HG03103 (cell line): ENCODE measurements at regions not wholly inside any gene's neighbourhood (a gene's known extent, or its start where the extent isn't known, plus 50 kb on each side); places are given as distances from the start of the nearest gene placed in this dataset.
"Not testable (repeated sequence)": the region's sequence is repeated elsewhere in the genome, so short reads cannot be mapped to it uniquely, and the experiment has no call there.

ENCODE experiments used
- ATAC-seq: cut with Tn5 transposase; IDR thresholded peaks from one replicate; pipeline ENCODE4 v1.9.1; 2021; ENCODE audit warnings: low read depth; ENCODE audit not compliant: unreplicated experiment

DNA sequence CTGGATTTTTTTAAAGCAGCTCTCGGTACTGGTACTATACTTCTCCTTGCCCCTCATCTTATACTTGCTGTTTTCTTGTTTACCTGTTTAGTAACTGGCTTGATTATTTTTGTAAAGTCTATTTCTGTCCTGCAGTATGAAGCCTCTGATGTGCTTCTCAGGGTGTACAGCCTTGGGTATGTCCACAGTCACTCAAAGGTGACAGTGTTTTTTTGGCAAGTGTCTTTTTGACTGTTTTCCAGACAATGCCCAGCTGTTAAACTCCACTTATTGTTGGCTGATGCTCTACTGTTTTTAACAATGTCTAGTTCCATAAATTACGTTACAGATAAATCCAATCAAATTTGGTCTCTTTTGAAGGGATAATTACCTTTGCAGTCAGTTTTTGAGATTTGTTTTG, 475.2 kb downstream of the JRKL start:
- ATAC-seq, result no peak

DNA sequence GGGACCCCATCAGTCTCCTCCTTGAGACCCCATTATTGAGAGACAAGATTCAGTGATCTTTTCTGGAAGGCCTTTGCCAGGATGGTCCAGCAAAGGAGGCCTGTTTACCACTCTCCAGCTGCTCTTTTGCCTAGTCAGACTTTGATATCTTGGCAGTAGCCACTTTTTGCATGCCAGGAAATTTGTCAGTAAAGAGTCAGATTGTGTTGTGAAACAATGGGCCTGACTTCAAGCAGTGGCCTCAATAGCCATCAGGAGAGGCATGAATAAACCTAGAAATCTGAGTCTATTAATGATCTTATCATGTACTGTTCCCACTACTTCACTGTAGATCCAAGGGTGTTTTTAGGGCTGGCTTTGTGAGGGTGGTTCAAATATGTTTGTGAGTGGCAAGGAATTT, 479.4 kb downstream of the JRKL start:
- no peak for ATAC-seq

DNA sequence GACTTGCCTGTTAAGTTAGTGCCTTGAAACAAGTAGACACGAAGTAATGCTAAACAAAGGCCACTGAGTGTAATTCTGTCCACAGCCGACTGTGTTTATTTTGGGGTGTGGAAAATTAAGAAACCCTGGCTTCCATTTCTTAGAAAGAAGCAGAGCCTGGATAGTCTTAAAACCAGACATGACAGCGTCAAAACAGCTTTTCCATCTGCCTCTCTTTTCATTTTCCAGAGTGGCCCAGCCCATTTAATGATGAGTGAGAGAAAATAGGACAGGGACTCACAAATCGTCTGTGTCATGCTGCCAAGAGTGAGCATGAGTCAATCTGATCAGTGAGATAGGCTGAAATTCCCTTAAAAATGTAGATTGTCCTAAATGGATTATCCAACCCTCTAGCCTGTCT, 485.9 kb downstream of the JRKL start:
- ATAC-seq, result no peak

DNA sequence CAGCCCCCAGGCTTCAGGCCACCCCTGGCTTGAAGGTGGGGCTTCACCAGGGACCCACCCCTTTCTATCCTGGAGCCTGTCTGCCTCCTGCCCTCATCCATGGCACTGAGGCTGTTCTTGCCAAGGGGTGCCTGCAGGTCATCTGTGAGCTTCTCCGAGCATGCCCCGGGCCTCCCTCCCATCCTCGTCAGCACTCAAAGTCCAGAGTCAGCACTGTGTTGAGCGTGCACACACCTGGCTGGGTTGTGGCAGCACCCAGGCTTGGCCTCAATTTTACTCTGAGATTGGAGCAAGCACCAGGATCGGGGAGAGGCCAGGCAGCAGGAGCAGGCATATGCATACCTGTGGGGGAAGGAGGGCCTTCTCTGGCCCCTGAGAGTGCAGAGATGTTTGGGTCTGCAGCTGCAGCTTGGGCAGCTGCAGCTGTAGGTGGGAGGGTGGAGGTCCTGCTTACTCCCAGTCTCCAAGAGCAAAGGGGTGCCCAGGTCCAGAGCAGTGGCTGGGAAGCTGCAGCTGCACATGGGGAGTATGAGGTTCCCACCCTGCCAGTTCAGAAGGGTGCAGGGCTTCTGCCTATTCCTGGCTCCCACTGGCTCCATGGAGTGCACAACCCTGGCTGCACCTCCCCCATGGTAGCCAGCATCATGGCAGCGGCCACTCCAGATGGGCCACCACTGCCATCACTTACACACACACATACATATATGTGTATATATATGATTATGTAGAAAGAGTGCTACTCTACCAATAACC, 488.7 kb downstream of the JRKL start:
- ATAC-seq, result no peak

DNA sequence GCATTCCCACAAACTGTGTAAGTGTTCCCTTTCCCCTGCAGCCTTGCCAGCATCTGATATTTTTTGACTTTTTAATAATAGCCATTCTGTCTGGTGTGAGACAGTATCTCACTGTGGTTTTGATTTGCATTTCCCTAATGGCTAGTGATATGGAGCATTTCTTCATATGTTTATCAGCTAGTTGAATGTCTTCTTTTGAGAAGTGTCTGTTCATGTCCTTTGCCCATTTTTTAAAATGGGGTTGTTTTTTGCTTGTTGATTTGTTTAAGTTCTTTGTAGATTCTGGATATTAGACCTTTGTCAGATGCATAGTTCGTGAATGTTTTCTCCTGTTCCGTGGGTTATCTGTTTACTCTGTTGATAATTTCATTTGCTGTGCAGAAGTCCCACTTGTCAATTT, 492.8 kb downstream of the JRKL start:
- not testable (repeated sequence) for ATAC-seq

DNA sequence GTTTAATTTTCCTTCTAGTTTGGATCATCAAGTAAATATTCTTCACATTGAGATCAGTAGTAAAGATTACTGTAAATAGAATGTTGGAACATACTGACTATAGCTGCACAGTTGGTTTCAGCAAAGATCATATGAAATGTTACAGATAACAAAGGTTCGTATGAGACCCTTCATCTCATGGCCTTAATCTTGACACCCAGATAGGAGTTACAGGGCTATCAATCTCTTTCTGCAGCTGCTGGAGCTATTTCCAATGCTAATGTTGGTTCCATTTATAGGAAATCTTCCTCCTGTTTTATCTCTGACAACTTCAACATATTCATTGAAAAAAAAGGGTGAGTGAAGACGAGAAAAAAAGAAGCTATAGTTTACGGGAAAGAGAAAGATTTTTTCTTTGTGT, 495.6 kb downstream of the JRKL start:
- ATAC-seq, result no peak

DNA sequence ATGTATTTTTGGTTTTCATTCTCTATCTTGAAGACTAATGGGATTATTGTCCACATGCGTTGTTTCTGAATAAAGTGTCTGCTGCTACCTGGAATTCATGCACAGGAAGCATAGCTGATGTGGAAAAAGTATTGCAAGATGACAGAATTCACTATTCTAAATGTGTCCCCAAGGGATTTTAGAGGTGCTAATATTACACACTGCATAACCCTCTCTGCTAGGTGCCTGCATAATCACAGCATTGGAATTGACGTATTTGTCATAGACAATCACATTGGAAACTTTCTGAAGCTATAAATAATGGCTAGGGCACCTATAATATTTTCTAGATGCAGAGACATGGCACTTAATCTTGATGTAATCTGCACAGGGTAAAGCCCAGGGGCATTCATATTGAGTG, 496.1 kb downstream of the JRKL start:
- ATAC-seq, result no peak

DNA sequence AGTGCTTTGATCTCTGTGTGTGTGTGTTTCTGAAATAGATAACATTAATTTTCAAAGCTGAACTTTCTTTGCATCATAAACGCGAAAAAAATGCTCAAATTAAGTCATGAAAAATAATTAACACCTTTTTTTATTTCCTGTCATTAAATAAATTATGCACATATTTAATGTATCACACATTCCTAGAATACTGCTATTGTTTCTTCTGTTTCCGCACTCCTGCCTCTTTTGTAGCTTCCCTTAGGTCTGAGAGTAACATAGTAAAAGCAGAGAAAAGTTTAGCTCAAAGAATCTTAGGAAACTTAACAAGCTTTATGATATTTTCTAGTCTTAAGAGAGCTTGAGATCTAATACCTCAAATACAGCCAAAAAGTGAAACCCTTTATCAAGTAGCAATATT, 504.2 kb downstream of the JRKL start:
- ATAC-seq, result no peak

DNA sequence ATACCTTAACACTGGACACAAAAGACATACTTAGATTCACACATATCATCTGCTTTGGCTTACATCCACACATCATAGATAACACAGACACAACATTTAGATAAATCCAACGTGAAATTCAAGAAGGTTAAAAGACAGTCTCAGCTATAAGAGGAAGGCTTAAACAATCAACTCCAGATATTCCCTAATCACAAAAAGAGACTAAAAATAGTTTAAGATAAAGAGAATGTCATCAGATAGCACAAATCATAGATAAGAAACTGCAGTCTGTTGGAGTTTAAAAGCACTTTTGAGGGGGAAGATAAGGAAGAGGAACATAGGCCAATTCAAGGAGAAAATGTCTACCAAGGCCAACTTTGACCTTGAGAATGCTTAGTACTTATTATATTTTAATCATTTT, 504.8 kb downstream of the JRKL start:
- no peak for ATAC-seq

DNA sequence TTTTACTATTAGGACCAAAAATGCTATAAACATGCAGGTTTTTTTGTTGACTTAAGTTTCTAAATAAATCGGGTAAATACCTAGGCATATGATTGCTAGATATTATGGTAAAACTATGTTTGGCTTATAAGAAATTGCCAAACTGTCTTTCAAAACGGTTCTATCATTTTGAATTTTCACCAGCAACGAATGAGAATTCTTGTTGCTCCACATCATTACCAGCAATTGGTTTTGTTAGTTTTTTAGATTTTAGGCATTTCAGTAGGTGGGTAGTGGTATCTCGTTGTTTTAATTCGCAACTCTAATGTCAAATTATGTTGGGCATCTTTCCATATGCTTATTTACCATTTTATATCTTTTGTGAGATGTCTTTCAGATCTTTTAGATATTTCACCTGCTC, 510.2 kb downstream of the JRKL start:
- no peak for ATAC-seq

DNA sequence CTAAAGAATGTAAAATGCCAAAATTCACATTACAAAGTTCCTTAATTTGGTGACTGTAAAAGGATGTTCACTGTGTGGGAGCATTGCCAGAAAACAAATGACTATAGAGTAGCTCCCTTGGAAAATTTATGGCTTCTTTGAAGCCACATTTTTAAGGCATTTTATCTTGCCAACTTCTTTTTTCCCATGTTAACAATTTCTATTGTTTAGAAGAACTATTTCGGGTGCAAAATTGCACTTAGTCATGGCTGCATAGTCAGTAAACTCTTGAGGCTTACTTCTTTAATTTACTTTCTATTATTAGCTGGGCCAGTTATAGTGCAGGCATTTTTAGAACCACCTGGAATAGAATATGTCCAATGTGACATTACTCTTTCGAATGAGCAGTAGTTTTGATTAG, 515.3 kb downstream of the JRKL start:
- ATAC-seq, result no peak

DNA sequence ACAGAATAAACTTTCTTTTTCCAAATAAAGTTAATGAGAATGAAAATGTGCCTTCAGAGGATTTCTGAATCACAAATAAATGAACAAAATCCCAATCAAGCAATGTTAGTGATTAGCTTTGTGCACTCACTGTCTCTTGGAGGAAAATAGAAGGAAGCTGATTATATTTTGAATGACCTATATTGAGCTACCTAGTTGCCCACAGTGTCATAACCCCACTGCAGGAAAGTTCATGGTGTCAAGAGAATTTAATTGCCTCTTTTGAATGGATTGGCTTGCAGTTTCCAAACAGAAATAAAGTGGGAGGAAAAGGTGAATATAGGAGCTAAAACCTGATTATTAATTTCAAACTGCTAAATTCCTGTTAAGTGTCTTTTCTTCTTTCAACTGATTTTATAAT, 515.9 kb downstream of the JRKL start:
- no peak for ATAC-seq

DNA sequence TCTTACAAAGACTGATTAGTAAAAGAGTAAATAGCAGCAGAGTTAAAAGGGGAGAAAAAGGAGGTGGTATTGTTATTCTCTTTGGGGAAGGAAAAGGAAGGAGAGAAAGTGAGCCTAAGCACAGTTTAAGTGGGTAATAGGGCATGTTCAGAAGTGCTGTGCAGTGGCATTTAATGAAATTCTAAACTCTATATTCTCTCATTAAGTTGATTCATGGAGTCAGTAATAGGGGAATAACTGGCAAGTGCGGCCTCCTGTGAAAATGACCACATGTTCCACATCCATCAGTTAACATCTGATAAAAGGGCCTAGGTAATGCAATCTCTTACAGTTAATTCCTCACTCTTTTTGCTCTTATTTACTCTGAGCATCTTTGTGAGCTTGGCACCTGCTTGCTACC, 516.7 kb downstream of the JRKL start:
- no peak for ATAC-seq

DNA sequence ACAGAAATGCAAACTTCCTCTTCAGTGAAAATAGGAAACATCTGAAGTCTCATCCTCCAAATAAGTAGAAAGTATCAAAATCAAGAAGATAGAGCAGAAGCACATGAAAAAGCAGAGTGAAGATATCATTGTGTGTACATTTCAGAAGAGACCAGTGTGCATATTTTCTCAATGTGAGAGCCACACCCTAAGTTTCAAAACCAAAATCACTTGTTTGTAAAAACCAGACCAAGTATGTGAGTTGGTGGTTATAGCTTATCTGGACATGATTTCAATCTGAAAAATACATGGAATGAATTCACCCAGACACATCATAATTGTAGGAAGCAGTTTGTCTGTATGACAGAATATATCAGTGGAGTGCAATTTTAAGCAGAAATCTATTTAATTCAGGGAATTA, 536.0 kb downstream of the JRKL start:
- ATAC-seq, result no peak

DNA sequence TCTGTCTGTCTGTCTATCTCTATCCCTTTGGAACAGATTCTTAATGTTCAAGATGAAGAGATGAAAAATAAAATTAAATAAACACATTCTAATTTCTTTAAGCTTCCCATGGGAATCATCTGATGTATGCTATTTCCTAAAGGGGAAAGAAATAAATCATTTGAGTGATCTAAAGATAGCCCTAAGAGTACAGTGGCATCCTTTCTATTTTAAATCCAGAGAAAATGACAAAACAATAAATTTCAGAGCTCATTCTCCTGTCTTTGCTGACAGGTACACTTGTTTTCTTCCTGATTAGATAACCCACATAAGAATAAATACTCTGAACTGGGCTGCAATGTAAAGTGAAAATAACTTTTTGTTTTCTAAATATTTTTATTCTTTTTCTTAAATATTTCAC, 550.4 kb downstream of the JRKL start:
- no peak for ATAC-seq

DNA sequence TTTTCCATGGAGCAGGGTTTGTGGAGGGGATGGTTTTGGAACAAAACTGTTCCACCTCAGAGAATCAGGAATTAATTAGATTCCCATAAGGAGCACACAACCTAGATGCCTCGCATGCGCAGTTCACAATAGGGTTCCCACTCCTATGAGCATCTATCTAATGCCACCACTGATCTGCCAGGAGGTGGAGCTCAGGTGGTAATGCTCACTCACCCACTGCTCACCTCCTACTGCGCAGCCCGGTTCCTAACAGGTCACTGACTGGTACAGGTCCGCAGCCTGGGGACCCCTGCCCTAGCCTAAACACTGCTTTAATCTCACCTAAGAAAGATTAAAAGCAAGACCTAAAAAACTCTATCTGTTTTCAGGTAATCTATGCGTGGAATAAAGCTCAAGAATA, 553.0 kb downstream of the JRKL start:
- no peak for ATAC-seq

DNA sequence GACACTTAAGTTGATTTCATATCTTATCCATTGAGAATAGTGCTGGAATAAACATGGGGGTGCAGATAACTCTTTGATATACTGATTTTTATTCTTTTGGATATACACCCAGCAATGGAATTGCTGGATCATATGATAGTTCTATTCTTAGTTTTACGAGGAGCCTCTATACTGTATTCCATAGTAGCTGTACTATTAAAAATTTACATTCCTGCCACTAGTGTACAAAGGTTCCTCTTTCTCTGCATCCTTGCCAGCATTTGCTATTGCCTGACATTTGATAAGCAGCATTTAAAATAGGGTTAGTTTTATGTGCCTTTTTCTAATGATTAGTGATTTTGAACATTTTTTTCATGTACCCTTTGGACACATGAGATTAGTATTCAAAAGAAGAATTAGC, 554.2 kb downstream of the JRKL start:
- no peak for ATAC-seq

DNA sequence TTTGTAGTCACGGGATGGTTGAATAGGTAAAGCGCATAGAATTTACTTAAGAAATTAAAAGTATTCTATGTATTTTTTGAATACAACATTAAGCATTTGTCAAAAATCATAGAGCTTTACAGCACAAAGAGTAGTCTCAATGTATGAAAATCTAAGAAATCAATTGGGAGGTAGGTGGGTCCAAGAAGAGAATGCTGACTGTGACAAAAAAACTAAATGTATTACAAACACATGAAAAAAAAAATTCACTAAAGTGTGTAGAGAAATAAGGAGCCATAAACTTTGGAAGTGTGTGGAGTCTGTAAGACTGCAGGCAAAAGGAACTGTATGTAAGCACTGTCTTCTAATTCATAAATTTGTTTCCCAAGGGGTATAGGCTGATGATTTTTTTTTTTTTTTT, 558.3 kb downstream of the JRKL start:
- ATAC-seq, result no peak

DNA sequence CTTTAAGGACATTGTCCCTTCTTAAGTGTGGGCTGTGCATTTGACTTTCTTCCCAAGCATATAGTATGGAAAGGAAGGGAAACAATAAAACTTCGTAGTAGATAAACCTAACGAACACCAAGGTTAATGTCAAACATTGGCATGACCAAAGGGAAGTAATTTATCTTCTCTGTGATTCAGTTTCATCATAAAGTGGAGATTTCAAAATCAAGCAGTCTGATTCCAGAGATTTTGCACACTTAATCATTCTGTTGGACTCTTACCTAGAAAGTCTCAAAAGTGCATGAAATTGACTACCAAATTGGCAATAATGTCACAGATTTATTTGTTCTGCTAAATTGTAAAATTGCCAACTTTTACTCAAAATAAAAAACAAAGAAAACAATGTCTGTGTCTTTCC, 559.7 kb downstream of the JRKL start:
- ATAC-seq, result no peak

DNA sequence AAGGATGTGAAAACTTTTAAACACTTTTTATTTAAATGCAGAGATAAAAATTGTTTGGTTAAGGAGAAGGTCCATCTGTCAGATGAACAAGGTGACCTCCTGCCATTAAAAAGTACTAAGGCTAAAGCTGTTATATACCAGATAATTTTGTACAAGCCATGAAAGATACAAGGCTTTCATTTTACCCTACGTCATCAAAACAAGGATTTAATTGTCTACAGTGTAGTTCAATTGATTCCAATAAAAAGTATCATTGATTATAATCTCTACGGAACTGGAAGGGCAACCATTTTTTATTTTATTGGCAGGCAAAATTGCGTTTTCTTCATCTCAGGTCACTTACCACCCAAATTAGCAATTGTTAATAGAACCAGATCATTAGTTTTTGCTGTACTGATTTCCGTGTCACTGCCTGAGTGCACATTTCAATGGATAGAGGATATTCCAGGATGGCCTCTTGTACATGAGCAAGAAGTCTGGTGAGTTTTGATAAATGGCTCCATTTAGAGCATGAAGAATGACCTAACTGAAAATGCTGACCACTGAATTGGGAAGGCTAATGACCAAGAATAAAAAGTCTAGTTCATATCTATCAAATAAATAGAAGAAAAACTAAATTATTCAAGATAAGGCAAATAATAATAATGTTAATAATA, 564.9 kb downstream of the JRKL start:
- ATAC-seq, result no peak

DNA sequence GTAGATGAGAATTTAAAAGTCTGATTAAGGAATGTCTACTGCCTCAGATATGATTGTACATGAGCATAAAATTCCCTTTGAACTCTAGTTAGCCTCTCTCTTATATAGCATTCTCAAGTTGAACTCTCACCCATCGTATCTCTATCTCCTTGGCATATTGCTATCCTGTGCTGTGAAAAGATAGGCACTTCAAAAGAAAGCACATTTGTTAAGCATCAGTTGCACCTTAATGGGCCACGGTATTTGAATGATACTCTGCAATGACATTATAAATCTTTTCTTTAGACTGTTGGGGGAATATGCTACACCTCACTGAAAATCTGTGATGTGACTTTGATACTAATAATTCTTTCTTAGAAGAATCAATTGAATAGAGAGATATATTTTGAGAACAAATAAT, 570.7 kb downstream of the JRKL start:
- ATAC-seq, result no peak

DNA sequence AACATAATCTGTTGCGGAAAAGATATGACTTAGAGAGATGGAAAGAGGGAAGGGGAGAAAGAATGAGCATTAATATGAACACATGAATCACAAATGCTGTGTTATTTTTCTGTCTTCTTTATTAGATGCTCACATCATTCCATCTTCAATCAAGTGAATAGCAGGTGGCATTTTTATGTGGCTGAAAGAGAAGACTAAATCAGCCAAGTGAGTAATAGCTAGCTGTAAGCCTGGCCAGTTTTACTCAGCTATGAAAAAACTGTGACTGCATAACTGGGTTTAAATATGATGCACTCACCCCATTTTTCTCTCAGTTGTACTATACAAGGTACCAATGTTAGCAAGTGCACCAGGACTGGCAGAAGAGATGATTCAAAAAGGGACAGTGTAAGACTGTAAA, 571.1 kb downstream of the JRKL start:
- ATAC-seq, result no peak

DNA sequence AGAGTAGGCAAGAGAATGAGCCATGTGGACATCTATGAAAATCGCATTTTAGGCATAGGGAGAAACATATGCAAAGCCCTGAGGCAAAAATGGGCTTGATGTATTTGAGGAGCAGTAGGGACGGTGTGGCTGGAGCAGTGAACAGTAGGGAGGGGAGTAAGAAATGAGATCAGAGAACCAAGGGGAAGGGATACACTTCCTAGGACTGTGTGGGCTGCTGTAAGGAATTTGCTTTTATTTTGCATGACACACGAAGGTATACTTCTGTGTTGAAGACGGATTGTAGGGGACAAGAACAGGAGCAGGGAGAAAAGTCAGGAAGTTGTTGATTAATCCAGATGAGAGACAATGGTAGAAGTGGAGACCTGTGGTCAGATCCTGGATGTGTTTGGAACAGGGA, 572.1 kb downstream of the JRKL start:
- no peak for ATAC-seq
